GM19324 (cell line): ENCODE measurements at regions not wholly inside any gene's neighbourhood (a gene's known extent, or its start where the extent isn't known, plus 50 kb on each side); places are given as distances from the start of the nearest gene placed in this dataset.

Experiments used
- ATAC-seq: cut with Tn5 transposase; IDR thresholded peaks from one replicate; pipeline ENCODE4 v1.9.1; 2021; ENCODE audit warnings: mild to moderate bottlenecking, moderate library complexity; ENCODE audit not compliant: unreplicated experiment, low FRiP score

- no peak for ATAC-seq
Observed at GRCh38 chr6:117165911-117166499, 99.4 kb upstream of the VGLL2 start.

GRCh38 chr6:117167520-117168271, 97.7 kb upstream of the VGLL2 start:
- ATAC-seq, result no peak

GRCh38 chr6:117168296-117169063, 96.9 kb upstream of the VGLL2 start:
- no peak for ATAC-seq

GRCh38 chr6:117169064-117169665, 96.2 kb upstream of the VGLL2 start:
- ATAC-seq, result no peak

GRCh38 chr6:117169781-117170281, 95.5 kb upstream of the VGLL2 start:
- no peak for ATAC-seq

- ATAC-seq, result no peak
Observed at GRCh38 chr6:117174835-117175360, 90.5 kb upstream of the VGLL2 start.

- ATAC-seq, result no peak
Observed at GRCh38 chr6:117188627-117189201, 76.6 kb upstream of the VGLL2 start.

GRCh38 chr6:117191009-117191408, 74.3 kb upstream of the VGLL2 start:
- no peak for ATAC-seq

- ATAC-seq, result no peak
Observed at GRCh38 chr6:117191448-117191847, 73.9 kb upstream of the VGLL2 start.

- ATAC-seq, result no peak
Observed at GRCh38 chr6:117194271-117194670, 71.1 kb upstream of the VGLL2 start.

- no peak for ATAC-seq
Observed at GRCh38 chr6:117194978-117195377, 70.4 kb upstream of the VGLL2 start.

- no peak for ATAC-seq
Observed at GRCh38 chr6:117195728-117196127, 69.6 kb upstream of the VGLL2 start.

- no peak for ATAC-seq
Observed at GRCh38 chr6:117200067-117200466, 65.3 kb upstream of the VGLL2 start.

GRCh38 chr6:117204903-117205302, 60.5 kb upstream of the VGLL2 start:
- no peak for ATAC-seq

- no peak for ATAC-seq
Observed at GRCh38 chr6:117205876-117206275, 59.5 kb upstream of the VGLL2 start.

- no peak for ATAC-seq
Observed at GRCh38 chr6:117206522-117206921, 58.8 kb upstream of the VGLL2 start.

GRCh38 chr6:117206944-117207687, 58.2 kb upstream of the VGLL2 start:
- ATAC-seq, result no peak

GRCh38 chr6:117210279-117210678, 55.1 kb upstream of the VGLL2 start:
- no peak for ATAC-seq

GRCh38 chr6:117215353-117216090, 49.8 kb upstream of the VGLL2 start:
- ATAC-seq, result no peak
